ENCODE measurements at regions not wholly inside any gene's neighbourhood (a gene's known extent, or its start where the extent isn't known, plus 50 kb on each side); places are given as distances from the start of the nearest gene placed in this dataset.

DNA sequence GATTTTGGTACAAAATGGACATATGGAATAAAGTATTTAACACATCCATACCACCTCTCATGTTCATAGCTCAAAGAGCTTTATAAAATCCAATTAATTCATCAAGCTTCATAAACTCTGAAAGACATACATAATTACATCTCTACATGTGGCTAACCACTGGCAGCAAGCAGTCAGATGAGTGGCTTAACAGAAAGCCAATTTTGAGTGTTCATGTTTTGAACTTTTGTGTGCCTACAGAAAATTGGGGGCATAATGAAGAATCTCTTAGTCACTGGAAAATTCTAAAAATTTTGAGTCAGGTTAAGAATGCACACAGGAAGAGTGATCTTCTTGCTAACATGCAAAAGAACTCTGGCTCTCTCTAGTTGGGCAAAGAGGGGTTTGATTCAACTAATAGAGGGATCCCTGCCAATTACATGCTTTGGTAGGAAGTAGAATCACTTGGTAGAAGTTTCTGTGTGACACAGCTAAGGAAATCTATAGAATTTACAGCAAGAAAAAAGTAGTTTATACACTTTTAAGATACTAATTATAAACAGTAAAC lies 287.4 kb downstream of the NOL4 start:
- Histone ChIP-seq H3K4me3 (no peak overlapping the region), H3K9me3 (no peaks in the 10 kb centered on the region), H3K27ac (no peak overlapping the region), H3K4me1 (no peaks in the 10 kb centered on the region), H3K27me3 (no peaks in the 10 kb centered on the region), H3K36me3 (ENCODE audit: low read depth, missing control alignments) (no peaks in the 10 kb centered on the region)
- DNase-seq = no peak
- TF ChIP-seq, protein P1, sequence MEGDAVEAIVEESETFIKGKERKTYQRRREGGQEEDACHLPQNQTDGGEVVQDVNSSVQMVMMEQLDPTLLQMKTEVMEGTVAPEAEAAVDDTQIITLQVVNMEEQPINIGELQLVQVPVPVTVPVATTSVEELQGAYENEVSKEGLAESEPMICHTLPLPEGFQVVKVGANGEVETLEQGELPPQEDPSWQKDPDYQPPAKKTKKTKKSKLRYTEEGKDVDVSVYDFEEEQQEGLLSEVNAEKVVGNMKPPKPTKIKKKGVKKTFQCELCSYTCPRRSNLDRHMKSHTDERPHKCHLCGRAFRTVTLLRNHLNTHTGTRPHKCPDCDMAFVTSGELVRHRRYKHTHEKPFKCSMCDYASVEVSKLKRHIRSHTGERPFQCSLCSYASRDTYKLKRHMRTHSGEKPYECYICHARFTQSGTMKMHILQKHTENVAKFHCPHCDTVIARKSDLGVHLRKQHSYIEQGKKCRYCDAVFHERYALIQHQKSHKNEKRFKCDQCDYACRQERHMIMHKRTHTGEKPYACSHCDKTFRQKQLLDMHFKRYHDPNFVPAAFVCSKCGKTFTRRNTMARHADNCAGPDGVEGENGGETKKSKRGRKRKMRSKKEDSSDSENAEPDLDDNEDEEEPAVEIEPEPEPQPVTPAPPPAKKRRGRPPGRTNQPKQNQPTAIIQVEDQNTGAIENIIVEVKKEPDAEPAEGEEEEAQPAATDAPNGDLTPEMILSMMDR (IDR thresholded peaks at IDR 0.05) = no peak
- no peak for TF ChIP-seq POLR2A (IDR thresholded peaks at IDR 0.05)
- intact Hi-C loops (cut with DNase I; ENCODE audit: low total_unique reads) = no loop called here

DNA sequence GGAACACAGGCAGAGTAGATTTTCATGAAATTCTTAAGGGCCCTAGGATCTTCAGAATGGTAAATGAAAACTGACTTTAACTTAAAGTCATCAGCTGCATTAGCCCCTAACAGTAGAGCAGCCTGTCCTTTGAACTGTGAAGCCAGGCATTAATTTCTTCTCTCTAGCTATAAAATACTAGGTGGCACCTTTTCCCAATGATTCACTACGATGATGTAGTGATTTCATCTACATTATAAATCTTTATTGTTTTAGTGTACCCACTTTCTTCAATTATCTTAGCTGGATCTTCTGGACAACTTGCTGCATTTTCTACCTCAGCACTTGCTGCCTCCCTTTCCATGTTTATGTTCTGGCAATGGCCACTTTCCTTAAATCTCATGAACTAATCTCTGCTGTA lies 290.5 kb downstream of the NOL4 start:
- no peak overlapping the region for H3K4me3 ChIP-seq
- no peaks in the 10 kb centered on the region for H3K27me3 ChIP-seq
- no peak for DNase-seq
- no peak overlapping the region for H3K27ac ChIP-seq
- no peaks in the 10 kb centered on the region for H3K9me3 ChIP-seq
- WGBS, 2 donors = 84 to 90% methylated on average over 1 of the region's 1 CpG
- intact Hi-C loops (cut with DNase I; ENCODE audit: low total_unique reads) = no loop called here
- H3K4me1 ChIP-seq = no peaks in the 10 kb centered on the region
- no peaks in the 10 kb centered on the region for H3K36me3 ChIP-seq (ENCODE audit: low read depth, missing control alignments)
- TF ChIP-seq POLR2A (IDR thresholded peaks at IDR 0.05) = no peak
- TF ChIP-seq, protein P1 (IDR thresholded peaks at IDR 0.05) = no peak

DNA sequence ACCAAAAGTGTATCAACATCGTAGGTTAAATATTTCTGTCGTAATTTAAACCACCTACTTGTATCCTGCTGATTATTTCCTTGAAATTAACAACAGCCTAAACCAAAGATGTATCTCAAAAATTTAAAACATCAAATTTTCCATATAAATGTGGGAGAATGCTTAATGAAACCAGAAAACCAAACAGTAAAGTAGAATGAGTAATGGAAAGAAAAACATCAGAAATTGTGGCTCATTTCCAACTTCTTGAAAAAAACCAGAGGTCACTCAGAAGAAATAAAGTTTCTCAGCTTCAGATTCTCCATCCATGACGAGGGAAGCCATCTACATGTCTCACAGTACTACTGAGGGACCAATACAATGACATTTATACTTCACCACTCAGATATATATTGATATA lies 296.5 kb downstream of the NOL4 start:
- WGBS, 2 donors = 56 to 58% methylated on average over 3 of the region's 3 CpGs
- Histone ChIP-seq H3K4me1 (no peaks in the 10 kb centered on the region), H3K9me3 (no peaks in the 10 kb centered on the region), H3K36me3 (ENCODE audit: low read depth, missing control alignments) (no peaks in the 10 kb centered on the region), H3K27me3 (no peaks in the 10 kb centered on the region), H3K4me3 (no peak overlapping the region), H3K27ac (no peak overlapping the region)
- no peak for DNase-seq
- intact Hi-C loops (cut with DNase I; ENCODE audit: low total_unique reads) = no loop called here
- TF ChIP-seq POLR2A (IDR thresholded peaks at IDR 0.05) = no peak
- TF ChIP-seq, protein P1 (IDR thresholded peaks at IDR 0.05) = no peak

DNA sequence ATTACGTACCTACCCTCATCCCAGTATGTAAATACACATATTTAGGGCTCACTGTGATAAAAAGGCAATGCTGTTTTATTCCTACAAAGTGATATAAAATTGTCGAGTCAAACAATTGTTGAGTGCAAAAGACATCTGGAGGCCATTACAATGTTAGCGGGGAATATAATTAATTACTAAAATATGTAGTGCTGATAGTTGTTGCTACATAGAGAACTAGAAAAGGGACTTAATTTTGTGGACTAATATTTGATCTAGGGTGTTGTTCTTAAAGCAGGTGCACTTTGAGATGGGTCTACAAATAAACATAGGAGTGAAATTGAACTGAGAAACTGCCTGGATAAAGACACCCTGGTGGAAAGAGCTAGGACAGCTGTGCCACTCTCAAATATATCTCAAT lies 300.1 kb downstream of the NOL4 start:
- Histone ChIP-seq H3K27me3 (no peaks in the 10 kb centered on the region), H3K4me3 (no peak overlapping the region), H3K9me3 (no peaks in the 10 kb centered on the region), H3K36me3 (ENCODE audit: low read depth, missing control alignments) (no peaks in the 10 kb centered on the region), H3K27ac (no peak overlapping the region), H3K4me1 (no peaks in the 10 kb centered on the region)
- intact Hi-C loops (cut with DNase I; ENCODE audit: low total_unique reads) = no loop called here
- WGBS, 2 donors = 62 to 63% methylated on average over 3 of the region's 3 CpGs
- no peak for DNase-seq
- no peak for TF ChIP-seq POLR2A (IDR thresholded peaks at IDR 0.05)
- TF ChIP-seq, protein P1 (IDR thresholded peaks at IDR 0.05) = no peak

DNA sequence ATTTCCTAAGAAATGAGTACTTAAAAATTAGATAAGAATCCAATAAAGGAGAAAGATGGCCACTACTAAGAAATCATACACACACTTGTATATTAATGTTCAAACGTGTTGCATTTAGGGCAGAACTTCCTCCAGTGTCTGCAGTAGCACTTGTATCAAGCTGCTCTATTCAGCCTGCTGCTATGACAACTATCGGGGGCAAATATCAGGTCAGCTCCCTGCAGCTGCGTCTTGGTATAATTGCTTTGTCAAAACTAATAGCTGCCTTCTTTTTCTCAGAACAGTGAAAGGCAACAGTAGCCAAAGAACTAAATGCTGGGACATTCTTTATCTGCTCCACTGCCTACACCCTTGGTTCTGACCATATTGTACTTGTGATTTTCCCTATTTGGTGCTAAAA lies 300.7 kb downstream of the NOL4 start:
- no peaks in the 10 kb centered on the region for H3K36me3 ChIP-seq (ENCODE audit: low read depth, missing control alignments)
- H3K4me3 ChIP-seq = no peak overlapping the region
- no peaks in the 10 kb centered on the region for H3K4me1 ChIP-seq
- no peaks in the 10 kb centered on the region for H3K27me3 ChIP-seq
- DNase-seq = peak; percentile 46
- TF ChIP-seq POLR2A (IDR thresholded peaks at IDR 0.05) = no peak
- no peak overlapping the region for H3K27ac ChIP-seq
- 36% methylated on average over 3 of the region's 3 CpGs for WGBS, 2 donors
- H3K9me3 ChIP-seq = no peaks in the 10 kb centered on the region
- intact Hi-C loops (cut with DNase I; ENCODE audit: low total_unique reads) = no loop called here
